HG02623 (cell line): ENCODE measurements at regions not wholly inside any gene's neighbourhood (a gene's known extent, or its start where the extent isn't known, plus 50 kb on each side); places are given as distances from the start of the nearest gene placed in this dataset.
"Not testable (repeated sequence)": the region's sequence is repeated elsewhere in the genome, so short reads cannot be mapped to it uniquely, and the experiment has no call there.

ENCODE experiments used
- ATAC-seq: cut with Tn5 transposase; IDR thresholded peaks from one replicate; pipeline ENCODE4 v1.9.1; 2021; ENCODE audit warnings: moderate library complexity; ENCODE audit not compliant: unreplicated experiment

DNA sequence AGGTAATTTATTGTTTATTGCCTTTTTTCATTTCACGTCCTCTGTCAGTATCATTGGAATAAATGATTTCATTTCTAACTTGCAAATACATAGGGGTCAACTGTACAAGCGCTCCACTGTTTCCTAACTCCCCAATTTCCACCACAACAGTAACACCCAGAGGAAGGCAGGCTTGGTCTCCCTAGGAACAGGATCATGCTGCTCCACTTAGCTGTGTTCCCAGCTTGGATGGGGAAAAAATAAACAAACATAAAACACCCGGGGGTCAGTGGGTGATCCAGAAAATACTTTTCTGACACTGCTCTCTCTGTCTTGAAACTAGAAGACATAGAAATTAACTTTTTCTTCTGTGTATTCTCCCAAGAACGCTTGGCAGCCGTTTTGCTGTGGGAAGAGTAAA lies 772.5 kb downstream of the TRIML1 start:
- ATAC-seq: no peak

DNA sequence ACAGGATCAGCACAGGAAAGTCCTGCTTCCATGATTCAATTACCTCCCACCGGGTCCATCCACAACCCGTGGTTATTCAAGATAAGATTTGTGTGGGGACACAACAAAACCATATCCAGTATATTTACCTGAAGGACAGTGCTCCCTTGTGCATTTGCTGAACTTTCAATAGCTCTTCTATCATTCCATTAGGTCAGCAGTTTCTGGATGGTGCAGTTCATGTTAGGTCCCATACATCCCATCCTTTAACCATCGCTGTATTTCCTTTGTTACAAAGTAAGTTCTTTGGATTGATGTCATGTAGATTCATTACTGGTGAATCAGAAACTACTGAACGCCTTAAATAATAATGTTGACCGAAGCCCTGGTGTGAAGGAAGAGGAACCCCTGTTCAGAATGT lies 775.9 kb downstream of the TRIML1 start:
- no peak for ATAC-seq

- ATAC-seq: no peak
These were observed 779.5 kb downstream of the TRIML1 start for GRCh38 chr4:188918787-188919186.

DNA sequence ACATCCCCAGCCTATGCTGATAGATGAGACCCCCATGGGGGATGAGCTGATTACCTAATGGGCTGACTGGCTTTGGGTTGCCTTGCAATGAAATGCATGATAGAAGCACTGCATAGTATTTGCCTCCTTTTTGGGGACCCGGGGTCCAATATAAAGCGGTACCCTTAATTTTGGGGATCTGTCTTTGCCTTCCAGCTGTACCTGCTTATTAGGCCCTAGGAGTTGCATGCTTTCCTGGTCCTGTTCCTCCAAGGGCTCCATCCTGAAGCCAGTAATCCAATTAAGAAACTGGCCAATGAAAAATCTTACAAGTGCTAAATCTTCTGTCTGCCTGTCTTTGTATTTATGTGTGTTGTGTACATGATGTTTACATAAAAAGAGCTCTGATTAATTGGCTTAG lies 791.6 kb downstream of the TRIML1 start:
- no peak for ATAC-seq

DNA sequence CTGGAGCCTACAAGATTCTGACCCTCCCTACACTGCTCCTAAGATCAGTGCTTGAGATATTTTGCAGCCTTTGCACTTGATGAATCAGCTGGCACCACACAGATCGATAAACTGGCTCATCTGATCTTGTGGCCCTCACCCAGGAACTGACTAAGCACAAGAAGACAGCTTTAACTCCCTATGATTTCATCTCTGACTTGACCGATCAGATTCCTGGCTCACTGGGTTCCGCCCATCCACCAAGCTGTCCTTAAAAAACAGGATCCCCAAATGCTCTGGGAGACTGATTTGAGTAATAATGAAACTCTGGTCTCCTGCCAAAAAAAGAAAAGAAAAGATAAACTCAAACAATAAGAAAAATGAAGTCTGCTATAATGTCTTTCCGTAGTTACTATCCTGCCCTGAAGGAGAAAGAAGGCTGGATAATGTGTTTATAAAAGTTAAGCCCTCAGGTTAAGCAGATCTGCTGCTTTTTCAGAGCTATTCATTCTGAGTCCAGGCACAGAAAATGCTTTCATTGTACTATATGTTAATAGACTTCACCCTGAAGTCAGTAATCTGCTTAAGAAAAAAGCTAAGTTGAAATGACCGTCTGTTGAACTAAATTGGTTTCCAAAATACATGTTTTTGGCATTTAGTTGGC lies 795.2 kb downstream of the TRIML1 start:
- ATAC-seq: no peak

DNA sequence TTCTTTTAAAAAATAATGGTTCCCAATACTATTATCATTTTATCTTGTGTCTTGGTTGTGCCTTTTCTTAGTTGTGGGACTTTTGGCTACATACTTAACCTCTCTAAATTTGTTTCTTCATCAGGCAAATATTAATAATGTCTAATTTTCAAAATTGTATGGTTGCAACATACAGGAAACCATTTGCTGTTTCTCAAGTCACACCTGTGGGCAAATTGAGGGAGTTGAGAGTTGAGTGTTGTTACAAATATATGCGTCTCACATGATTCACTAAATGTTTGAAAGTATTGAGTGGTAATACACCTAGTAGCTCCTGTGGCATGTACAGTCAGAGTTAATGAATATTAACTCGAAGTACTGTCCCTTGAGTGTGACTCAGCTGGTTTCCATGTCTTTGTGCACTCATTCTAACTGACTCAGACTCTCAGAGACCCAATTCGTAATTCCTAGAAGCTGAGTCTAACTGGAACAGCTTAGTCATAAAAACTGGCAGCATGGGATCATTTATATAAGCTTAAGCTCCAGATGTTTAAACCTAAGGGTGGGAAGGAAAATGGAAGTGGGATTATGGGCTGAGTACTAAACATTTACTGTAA lies 802.4 kb downstream of the TRIML1 start:
- ATAC-seq: no peak

- ATAC-seq: no peak
These were observed 803.4 kb downstream of the TRIML1 start for GRCh38 chr4:188942606-188943005.

DNA sequence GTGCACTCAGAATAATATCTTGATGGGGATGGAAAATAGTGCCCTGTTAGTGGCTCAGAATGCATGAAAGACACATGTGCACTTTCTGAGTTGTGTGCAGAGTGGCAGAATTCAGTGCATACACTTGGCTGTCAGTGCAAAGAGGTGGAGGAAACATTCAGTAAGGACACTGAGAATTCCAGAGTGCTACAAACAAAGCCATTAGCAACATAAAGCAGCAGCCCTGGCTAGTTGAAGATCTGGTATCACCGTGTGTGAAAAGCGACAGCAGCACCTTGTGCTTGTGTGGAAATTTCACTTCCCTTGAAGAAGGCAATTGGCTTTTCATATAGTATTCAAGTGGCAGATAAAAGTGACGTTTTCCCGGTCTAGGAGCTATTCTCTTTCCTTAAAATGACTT lies 810.4 kb downstream of the TRIML1 start:
- no peak for ATAC-seq

DNA sequence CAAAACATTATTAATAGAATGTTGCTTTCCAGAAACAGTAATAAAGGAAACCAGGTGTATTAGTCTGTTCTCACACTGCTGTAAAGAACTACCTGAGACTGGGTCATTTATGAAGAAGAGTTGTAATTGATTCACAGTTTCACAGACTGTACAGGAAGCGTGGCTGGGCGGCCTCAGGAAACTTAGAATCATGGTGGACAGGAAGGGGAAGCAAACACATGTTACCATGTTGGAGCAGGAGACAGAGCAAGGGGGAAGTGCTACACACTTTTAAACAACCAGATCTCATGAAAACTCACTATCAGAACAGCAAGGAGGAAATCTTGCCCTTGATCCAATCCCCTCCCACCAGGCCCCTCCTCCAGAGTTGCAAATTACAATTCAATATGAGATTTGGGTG lies 815.8 kb downstream of the TRIML1 start:
- ATAC-seq: no peak

DNA sequence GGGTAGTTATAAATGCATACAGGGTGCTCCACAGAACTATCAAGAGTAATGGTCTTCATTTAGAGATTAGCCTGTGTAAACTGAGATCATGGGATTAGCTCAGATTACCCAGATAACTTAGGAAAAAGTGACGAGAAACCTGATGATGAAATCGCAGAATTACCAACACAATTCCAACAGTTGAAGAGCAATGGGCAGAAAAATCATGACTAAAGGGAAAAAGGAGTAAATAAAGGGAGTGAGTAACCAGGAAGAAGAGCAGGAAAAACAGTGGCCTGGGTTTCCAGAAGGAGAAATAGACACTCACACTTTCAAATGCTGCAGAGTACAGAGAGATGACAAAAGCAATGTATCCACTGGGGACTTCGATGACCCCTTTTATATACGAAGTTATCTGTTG lies 817.3 kb downstream of the TRIML1 start:
- no peak for ATAC-seq

- ATAC-seq: no peak
These were observed 819.1 kb downstream of the TRIML1 start for GRCh38 chr4:188958346-188958745.

GRCh38 chr4:188959424-188959823 lies 820.2 kb downstream of the TRIML1 start:
- ATAC-seq: no peak

- no peak for ATAC-seq
These were observed 821.3 kb downstream of the TRIML1 start for GRCh38 chr4:188960411-188961093.

DNA sequence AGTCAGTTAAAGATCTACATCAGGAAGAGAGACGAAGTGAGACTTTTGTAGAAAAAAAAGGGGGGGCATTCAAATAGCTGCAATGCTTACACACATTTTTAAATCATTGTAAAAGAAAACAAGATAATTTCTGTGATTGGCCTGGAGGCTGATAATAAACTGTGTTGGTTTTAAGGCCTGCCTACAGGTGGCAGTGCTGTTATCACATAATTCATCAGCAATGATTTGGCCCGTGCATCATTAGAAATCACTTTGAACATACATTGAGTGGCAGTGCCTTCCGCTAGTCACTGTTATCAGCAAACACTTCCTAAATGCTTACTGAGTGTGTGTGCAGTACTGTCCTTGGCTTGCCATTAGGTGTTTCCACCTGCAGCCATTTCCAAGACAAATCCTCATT lies 831.9 kb downstream of the TRIML1 start:
- ATAC-seq: no peak

- no peak for ATAC-seq
These were observed 836.0 kb downstream of the TRIML1 start for GRCh38 chr4:188975271-188975670.

DNA sequence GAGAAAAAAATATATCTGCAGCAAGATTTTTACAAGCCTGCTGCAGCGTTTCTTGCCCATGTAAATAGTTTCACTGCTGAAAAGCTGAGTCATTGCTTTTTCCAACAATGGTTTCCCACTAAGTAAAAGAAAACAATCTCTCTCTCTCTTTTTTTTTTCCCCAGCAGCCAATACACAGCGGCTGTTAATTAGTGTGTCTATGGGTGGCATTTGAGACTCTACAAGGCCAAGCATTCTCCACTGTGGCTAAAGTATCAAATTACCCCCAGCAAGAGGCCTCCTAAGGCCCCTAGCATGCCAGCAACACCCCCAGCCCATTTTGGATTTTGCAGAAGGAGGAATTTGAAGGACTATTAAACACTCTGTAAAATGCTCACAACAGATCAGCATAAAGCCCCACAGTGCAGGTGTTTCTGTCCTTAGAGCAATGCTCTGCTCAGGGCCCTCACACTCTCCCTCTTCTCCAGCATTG lies 837.4 kb downstream of the TRIML1 start:
- no peak for ATAC-seq

DNA sequence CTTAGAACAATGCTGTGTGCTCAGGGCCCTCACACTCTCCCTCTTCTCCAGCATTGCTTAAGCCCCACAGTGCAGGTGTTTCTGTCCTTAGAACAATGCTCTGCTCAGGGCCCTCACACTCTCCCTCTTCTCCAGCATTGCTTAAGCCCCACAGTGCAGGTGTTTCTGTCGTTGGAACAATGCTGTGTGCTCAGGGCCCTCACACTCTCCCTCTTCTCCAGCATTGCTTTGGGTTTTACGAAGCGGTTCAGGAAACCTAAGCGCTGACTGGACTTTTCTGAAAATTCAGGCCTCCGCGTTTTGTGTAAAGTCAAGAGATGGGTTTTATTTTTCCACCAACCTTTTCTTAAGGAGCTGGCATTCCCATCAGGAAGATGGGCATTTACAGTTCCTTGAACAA lies 838.0 kb downstream of the TRIML1 start:
- ATAC-seq: not testable (repeated sequence)

GRCh38 chr4:188984518-188984917 lies 845.3 kb downstream of the TRIML1 start:
- ATAC-seq: no peak

GRCh38 chr4:188986271-188986689 lies 847.0 kb downstream of the TRIML1 start:
- no peak for ATAC-seq

DNA sequence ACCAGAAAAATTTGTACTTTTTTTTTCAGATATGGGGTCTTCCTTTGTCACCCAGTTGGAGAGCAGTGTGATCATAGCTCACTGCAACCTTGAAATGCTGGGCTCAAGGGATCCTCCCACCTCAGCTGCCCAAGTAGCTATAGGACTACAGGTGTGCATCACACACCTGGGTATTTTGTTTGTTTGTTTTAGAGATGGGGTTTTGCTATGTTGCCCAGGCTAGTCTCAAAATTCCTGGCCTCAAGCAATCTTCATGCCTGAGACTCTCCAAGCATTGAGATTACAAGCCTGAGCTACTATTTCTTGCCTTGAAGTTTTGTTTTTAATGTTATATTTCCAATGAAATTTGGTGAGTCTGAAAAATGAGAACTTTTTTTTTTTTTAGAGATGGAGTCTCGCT lies 847.8 kb downstream of the TRIML1 start:
- no peak for ATAC-seq

DNA sequence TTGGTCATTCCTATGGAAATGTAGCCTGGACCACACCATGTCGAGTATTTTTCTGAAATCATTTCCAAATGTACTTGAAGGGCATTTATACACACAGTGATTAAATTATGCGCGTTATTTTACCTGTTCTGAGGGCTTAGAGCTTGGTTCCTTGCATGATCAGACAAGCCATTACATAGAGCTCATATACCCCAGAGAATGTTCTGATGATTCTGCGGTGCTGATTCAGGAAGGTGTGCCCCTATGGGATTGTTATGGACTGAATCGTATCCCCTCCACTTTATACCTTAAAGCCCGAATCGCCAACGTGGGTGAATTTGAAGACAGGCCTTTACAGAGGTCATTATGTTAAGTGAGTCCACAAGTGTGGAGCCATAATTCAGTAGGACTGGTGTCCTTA lies 848.9 kb downstream of the TRIML1 start:
- ATAC-seq: no peak

DNA sequence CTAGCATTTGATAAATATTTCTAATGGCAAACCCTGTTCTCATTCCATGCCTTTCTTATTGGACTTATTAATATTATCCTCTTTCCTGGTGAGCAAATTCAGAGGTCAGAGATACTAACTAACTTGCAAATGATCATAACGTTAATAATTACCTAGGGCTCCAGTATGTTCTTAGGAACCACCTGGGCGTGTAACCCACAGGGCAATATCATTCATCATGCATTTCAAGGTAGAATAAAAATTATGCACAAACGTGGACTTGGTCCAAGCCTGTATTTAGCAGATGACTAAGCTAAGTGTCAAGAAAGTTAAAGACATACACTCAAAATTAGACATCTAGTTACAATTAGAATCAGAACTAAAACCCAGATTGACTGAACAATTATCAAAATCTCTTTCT lies 850.1 kb downstream of the TRIML1 start:
- no peak for ATAC-seq
